ENCODE measurements at regions not wholly inside any gene's neighbourhood (a gene's known extent, or its start where the extent isn't known, plus 50 kb on each side); places are given as distances from the start of the nearest gene placed in this dataset.
"Not testable (repeated sequence)": the region's sequence is repeated elsewhere in the genome, so short reads cannot be mapped to it uniquely, and the experiment has no call there.

DNA sequence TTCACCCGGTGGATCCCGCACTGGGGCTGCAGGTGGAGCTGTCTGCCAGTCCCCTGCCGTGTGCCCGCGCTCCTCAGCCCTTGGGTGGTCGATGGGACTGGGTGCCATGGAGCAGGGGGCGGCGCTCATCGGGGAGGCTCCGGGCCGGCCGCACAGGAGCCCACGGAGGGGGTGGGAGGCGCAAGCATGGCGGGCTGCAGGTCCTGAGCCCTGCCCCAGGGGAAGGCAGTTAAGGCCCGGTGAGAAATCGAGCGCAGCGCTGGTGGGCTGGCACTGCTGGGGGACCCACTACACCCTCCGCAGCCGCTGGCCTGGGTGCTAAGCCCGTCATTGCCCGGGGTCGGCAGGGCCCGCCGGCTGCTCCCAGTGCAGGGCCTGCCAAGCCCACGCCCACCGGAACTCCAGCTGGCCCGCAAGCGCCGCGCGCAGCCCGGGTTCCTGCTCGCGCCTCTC, 149.6 kb upstream of the SPRY2 start:
- TF ChIP-seq, protein P1, sequence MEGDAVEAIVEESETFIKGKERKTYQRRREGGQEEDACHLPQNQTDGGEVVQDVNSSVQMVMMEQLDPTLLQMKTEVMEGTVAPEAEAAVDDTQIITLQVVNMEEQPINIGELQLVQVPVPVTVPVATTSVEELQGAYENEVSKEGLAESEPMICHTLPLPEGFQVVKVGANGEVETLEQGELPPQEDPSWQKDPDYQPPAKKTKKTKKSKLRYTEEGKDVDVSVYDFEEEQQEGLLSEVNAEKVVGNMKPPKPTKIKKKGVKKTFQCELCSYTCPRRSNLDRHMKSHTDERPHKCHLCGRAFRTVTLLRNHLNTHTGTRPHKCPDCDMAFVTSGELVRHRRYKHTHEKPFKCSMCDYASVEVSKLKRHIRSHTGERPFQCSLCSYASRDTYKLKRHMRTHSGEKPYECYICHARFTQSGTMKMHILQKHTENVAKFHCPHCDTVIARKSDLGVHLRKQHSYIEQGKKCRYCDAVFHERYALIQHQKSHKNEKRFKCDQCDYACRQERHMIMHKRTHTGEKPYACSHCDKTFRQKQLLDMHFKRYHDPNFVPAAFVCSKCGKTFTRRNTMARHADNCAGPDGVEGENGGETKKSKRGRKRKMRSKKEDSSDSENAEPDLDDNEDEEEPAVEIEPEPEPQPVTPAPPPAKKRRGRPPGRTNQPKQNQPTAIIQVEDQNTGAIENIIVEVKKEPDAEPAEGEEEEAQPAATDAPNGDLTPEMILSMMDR (IDR thresholded peaks at IDR 0.05; ENCODE audit: poor library complexity, severe bottlenecking), result not testable (repeated sequence)
- TF ChIP-seq EP300 (conservative IDR thresholded peaks at IDR 0.05; ENCODE audit: poor library complexity, severe bottlenecking); RAD21 (conservative IDR thresholded peaks at IDR 0.05); EZH2 (IDR thresholded peaks at IDR 0.05; ENCODE audit: borderline replicate concordance, insufficient read depth, low read length, poor library complexity, severe bottlenecking); REST (IDR thresholded peaks at IDR 0.05; ENCODE audit: borderline replicate concordance); SMC3 (conservative IDR thresholded peaks at IDR 0.05; ENCODE audit: poor library complexity): not testable (repeated sequence)
